ENCODE measurements at regions not wholly inside any gene's neighbourhood (a gene's known extent, or its start where the extent isn't known, plus 50 kb on each side); places are given as distances from the start of the nearest gene placed in this dataset.

DNA sequence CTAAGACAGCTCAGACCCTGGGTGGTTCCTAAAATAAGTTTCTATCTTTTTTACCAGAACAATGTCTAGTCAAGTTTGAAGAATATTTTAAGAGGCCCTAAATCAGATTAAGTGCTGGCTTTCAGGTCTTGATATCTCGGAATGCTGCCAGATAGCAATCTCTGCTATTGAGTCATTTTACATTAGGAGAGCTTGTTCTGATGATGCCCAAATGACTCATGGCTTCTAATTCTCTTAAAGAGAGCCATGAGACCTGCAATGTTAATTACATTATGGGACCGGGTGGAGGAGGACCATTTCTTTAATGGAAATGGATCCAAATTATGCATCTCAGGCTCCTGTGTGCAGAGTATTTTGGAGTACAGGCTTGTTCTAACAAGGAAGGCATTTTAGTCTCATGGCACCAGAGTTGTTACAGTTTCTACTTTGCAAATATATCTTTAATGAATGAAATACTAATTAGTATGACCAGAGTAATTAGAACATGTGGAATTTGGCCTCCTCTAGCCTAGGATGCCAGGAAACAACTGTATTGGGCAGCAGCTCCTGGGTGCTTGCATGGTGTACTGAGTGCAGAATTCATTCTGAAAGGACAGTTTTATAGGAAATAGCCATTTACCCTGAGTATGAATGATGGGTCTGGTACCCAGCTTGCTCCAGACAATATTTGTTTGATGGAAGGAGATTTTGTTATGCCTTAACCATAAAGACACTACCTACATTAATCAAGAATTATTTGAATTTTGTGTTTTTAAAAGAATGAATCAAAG lies 94.0 kb upstream of the SULT1C3 start:
- DNase-seq = no peak

DNA sequence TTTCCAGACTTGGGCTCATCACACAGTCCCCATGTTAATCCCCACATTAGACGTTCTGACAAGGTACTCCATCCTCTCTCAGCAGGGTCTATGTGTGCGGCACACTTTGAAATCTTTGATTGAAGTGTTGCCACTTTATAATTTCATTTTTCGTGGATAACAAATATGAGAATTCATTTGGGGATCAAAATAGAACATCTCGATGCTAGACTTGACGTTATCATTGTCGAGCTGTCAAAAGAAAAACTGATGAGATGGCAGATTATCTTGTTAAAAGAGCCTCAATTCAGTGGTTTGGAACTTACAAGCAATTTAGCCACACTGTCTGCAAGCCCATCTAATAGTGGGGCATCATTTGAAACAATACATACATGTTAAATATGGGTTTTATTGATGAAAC lies 91.2 kb upstream of the SULT1C3 start:
- no peak for DNase-seq

DNA sequence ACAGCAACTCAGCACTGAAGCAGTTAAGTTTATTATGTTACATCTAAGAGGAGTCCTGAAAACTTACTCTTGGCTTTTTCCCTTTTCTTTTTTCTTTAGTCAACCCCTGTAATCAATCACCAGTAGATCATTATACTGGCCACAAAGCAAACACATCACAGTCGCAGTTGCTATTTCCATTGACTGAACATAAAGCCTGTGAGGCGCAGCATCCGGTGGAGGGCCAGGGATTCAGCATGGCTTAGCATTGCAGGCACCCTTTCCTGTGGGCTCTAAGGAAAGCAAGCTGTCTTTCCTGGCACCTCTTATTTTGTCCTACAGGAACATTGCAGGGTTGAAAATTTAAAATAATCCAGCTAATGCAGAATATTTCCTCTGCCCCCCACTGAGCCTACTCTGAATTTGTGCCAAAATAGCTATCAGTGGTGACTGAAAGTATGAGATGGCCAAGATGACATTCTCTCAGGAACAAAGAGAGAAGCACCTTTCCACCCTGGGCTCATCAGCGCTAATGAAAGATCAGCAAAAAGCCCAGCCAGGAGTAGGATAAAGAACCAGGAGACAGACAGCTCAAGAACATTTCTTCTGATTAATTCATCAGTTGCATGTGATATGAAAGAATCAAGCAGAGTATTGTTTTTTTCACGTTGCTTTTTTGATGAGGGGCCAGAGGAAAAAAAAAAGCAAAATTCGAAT lies 85.3 kb upstream of the SULT1C3 start:
- peak; percentile 38 for DNase-seq

DNA sequence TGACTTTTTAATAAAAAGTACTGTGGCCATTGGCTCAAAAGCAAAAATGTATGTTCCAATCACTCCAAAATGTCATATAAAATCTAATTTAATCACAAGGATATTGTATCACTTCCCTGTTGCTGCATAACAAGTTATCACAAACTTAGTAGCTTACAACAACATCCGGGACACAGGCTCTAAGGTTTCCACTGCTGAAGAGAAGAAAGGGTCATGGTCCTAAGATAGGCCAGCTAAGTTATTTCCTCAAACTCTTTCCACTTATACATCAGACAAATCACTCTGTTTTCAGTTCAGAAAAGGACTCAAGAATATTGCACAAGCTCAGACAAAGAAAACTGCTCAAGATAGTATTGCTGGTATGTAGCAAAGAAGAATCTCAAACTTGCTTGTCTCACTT lies 78.5 kb upstream of the SULT1C3 start:
- no peak for DNase-seq

DNA sequence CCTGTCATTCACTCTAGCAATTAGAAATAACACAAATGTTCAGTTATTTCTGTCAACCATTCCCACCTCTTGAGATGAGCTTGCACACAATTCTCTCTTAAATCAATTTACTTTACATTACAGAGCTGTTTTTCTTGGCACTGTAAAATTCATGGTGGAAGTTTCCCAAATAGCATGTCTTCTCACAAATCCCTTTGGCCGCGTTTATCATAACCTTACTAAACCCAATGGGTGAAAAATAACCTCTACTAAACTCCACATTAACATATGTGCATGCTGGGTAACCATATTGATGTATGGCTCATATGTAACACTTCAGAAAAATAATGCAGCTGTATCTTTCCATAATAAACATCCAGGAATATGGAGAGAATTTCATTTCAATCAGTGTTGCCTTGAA lies 75.5 kb upstream of the SULT1C3 start:
- DNase-seq = no peak

DNA sequence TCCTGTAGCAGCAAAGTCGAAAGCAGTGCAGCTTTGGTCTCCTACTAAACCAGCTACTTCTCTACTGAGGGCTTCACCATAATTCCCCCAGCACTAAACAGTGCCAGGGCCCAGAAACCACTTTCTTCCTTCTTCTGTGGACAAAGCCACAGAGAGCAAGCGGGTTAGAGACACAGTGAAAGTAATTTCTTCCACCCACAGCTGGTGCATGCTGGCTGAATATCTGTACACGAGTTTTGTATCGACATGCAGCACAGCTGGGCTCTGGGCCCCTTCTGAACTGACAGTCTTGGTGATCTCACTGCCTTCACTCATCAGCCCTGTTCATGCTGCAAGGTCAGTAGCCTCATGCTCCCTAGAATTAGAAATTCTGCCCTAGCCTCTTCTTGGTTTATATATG lies 74.0 kb upstream of the SULT1C3 start:
- DNase-seq = no peak

DNA sequence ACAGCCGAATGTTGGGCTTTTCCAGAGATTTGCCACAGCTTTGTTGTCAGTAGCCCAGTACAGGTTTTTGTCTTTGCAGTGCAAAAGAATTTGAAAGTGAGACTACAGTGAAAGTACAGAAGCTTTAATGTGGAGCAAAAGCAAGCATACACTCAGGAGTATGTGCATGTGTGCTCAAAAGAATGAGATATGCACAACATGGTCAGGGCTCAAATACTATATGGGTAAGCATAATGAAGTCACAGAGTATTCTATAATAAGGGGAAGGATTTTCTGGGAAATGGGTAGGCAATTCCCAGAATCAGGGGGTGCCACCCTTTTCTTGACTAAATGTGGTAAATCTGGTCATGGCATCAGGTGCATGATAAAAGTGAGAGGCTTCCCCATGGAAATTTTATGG lies 72.1 kb upstream of the SULT1C3 start:
- DNase-seq = no peak

DNA sequence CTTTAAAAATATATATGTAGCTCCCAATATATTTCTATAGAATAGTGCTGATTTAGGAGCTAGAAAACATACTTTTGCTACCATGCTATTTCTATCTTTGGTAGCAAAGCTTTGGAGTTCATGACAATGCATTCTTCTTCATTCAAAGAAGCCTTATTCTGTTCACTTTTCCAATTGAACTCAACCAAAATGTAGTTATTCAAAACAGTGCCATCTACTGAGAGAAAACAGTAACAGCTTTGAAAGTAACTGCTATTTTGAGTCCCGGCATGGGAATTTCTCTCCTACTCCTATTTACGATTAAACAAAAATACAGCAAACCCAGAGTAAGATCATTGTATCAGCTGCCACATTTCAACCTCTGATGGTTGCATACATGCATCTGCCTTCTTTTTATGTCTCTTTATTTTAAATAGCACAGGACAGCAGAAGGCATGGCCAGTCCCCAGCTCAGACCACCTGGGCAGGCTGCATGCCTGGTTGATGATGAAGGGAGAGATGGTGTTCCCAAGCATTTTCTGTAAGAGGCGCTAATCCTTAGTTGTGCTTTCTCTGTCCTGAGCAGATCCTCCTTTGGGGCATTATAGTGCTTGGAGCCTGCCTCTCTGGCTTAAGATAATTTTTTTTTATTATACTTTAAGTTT lies 69.7 kb upstream of the SULT1C3 start:
- no peak for DNase-seq

DNA sequence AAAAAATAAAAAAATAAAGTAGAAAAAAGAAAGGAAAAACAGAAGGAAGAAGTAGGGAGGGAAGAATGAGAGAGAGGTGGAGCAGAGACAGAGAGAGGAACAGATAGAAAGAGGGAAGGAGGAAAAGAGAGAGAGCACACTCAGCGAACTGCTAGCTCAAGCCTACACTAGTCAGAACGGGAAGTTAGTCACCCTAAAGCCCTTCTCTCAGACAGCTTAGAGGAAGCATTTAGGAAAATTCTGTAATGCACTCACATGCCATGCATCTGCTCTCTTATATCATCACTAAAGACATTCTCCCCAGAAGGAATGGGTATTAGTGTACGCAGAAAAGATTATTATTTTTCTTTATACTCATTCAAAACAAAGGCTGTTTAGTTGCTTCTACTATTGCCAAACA lies 68.1 kb upstream of the SULT1C3 start:
- no peak for DNase-seq

DNA sequence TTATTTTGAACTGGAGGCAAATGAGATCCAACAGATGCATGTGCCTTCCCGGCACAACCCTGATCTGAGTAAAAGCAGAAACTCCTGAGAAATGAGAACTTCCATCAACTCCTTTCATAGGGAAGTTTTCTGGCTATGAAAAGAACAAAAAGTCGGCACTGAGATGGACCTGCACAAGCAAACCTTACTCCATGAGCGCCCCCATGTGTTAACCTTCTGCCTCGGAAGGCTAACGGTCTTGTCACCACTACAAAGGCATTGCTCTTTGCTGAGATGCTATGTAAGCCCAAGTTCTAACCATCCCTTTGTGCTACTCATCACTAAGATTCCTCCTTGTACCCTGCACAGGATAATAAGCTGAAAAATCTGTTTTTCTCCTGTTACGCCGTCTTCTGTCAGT lies 57.3 kb upstream of the SULT1C3 start:
- DNase-seq = no peak

DNA sequence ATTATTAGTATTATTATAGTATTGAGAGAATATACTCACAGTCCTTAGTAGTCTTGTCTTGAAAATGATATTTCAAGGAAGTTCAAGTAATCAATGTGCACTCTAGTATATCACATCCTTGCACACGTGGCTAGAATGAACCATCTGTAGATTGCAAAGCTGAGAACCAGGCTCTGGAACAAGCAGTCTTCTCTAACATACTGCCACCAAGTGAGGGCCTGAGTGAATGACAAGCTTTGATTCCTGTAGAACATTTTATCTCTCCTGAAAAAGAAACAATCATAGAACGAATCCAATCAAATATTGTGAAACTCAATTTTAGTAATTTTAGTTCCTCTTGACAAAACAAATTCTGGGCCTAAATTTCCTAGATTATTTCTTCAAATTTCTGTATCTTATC lies 55.3 kb upstream of the SULT1C3 start:
- DNase-seq = no peak

DNA sequence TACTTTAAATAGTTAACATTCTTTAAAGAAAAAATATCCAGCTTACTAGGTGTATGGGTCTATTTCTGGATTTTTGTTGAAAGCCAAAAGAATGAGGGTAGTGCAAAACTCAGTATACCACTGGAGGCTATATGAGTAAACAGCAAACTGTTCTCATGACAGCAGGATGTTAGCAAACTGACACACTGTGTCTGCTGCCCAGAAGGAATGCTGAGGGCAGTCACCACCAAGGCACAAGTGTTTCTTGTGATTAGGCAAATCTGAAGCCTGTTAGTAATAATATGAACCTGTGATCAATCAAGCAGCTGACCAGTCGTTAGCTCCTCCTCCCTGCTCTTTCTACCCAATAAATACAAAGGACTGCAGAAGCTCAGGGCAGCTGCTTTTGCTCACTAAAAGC lies 50.5 kb upstream of the SULT1C3 start:
- DNase-seq = peak; percentile 19
